SK-N-SH treated with all-trans-retinoic acid at 6 μM for 48 hours (cell line): ENCODE measurements at regions not wholly inside any gene's neighbourhood (a gene's known extent, or its start where the extent isn't known, plus 50 kb on each side); places are given as distances from the start of the nearest gene placed in this dataset.

Experiments
- ATAC-seq: fragments of 200-7000 bp; cut with Tn5 transposase; 3 replicates; pipeline ENCODE4 v1.9.1; 2020; ENCODE audit warnings: mild to moderate bottlenecking, moderate library complexity
- ARNTL ChIP-seq: fragments of 450-650 bp; formaldehyde crosslinking; IDR thresholded peaks from 2 replicates; pipeline ENCODE4 v1.5.0; 2020; ENCODE audit warnings: low read depth, mild to moderate bottlenecking, moderate library complexity, borderline replicate concordance
- BACH2 ChIP-seq: fragments of 250-450 bp; sonication (Bioruptor Pico); IDR thresholded peaks from 2 replicates; pipeline ENCODE4 v1.9.0; 2021; ENCODE audit warnings: mild to moderate bottlenecking, borderline replicate concordance
- CSDC2 ChIP-seq: fragments of 250-450 bp; sonication (Bioruptor Pico); IDR thresholded peaks from 2 replicates; pipeline ENCODE4 v1.5.0; 2020; ENCODE audit warnings: mild to moderate bottlenecking, moderate library complexity
- CSRNP3 ChIP-seq: fragments of 250-450 bp; sonication (Bioruptor Pico); IDR thresholded peaks from 2 replicates; pipeline ENCODE4 v1.5.1; 2021; ENCODE audit warnings: mild to moderate bottlenecking, moderate library complexity
- ESRRG ChIP-seq: fragments of 250-450 bp; sonication (Bioruptor Pico); IDR thresholded peaks from 2 replicates; pipeline ENCODE4 v1.6.1; 2021; ENCODE audit warnings: mild to moderate bottlenecking
- ISL1 ChIP-seq: fragments of 250-450 bp; sonication (Bioruptor Pico); IDR thresholded peaks from 2 replicates; pipeline ENCODE4 v2.1.2; 2022; ENCODE audit warnings: mild to moderate bottlenecking, moderate library complexity
- OSR1 ChIP-seq: fragments of 250-450 bp; sonication (Bioruptor Pico); IDR thresholded peaks from 2 replicates; pipeline ENCODE4 v1.8.0; 2022; ENCODE audit warnings: moderate library complexity, mild to moderate bottlenecking, inconsistent platforms
- POU6F1 ChIP-seq: fragments of 250-450 bp; sonication (Bioruptor Pico); IDR thresholded peaks from 2 replicates; pipeline ENCODE4 v1.8.0; 2021; ENCODE audit warnings: low read depth, mild to moderate bottlenecking, moderate library complexity, borderline replicate concordance
- PPARA ChIP-seq: fragments of 250-450 bp; sonication (Bioruptor Pico); IDR thresholded peaks from 2 replicates; pipeline ENCODE4 v1.5.0; 2020; ENCODE audit warnings: mild to moderate bottlenecking, borderline replicate concordance
- RARB ChIP-seq: fragments of 250-450 bp; sonication (Bioruptor Pico); IDR thresholded peaks from 2 replicates; pipeline ENCODE4 v1.8.0; 2021; ENCODE audit warnings: mild to moderate bottlenecking, moderate library complexity
- SNAI2 ChIP-seq: fragments of 250-450 bp; sonication (Bioruptor Pico); IDR thresholded peaks from 2 replicates; pipeline ENCODE4 v1.5.0; 2020; ENCODE audit warnings: mild to moderate bottlenecking, moderate library complexity
- TCF4 ChIP-seq: fragments of 250-450 bp; sonication (Bioruptor Pico); IDR thresholded peaks from 2 replicates; pipeline ENCODE4 v1.8.0; 2021; ENCODE audit warnings: mild to moderate bottlenecking, moderate library complexity, borderline replicate concordance
- TOX ChIP-seq: fragments of 250-450 bp; sonication (Bioruptor Pico); IDR thresholded peaks from 2 replicates; pipeline ENCODE4 v1.8.0; 2021; ENCODE audit warnings: mild to moderate bottlenecking, moderate library complexity, borderline replicate concordance
- ZC3H10 ChIP-seq: fragments of 250-450 bp; sonication (Bioruptor Pico); IDR thresholded peaks from 2 replicates; pipeline ENCODE4 v1.5.1; 2021; ENCODE audit warnings: mild to moderate bottlenecking, moderate library complexity
- ZFP3 ChIP-seq: fragments of 250-450 bp; sonication (Bioruptor Pico); IDR thresholded peaks from 2 replicates; pipeline ENCODE4 v1.5.0; 2020; ENCODE audit warnings: mild to moderate bottlenecking, moderate library complexity
- ZFP30 ChIP-seq: fragments of 450-650 bp; formaldehyde crosslinking; IDR thresholded peaks from 2 replicates; pipeline ENCODE4 v1.5.0; 2022; ENCODE audit warnings: mild to moderate bottlenecking, moderate library complexity
- ZNF565 ChIP-seq: fragments of 450-650 bp; formaldehyde crosslinking; conservative IDR thresholded peaks from 2 replicates; pipeline ENCODE4 v1.5.0; 2020; ENCODE audit warnings: low read depth, mild to moderate bottlenecking, moderate library complexity
- ZNF70 ChIP-seq: fragments of 450-650 bp; formaldehyde crosslinking; IDR thresholded peaks from 2 replicates; pipeline ENCODE4 v1.5.0; 2020; ENCODE audit warnings: mild to moderate bottlenecking, moderate library complexity
- ZNF8 ChIP-seq: fragments of 450-650 bp; formaldehyde crosslinking; IDR thresholded peaks from 2 replicates; pipeline ENCODE4 v1.5.0; 2020; ENCODE audit warnings: mild to moderate bottlenecking, moderate library complexity
- TF ChIP-seq, protein P1 (sequence below): fragments of 250-450 bp; sonication (Bioruptor Pico); IDR thresholded peaks from 2 replicates; pipeline ENCODE4 v1.5.1; 2020; ENCODE audit warnings: low read depth, mild to moderate bottlenecking, moderate library complexity
- TF ChIP-seq, protein P2 (sequence below): fragments of 250-450 bp; sonication (Bioruptor Pico); IDR thresholded peaks from 2 replicates; pipeline ENCODE4 v1.5.0; 2020; ENCODE audit warnings: mild to moderate bottlenecking, moderate library complexity
- TF ChIP-seq, protein P3 (sequence below): fragments of 250-450 bp; sonication (Bioruptor Pico); IDR thresholded peaks from 2 replicates; pipeline ENCODE4 v1.8.0; 2020; ENCODE audit warnings: mild to moderate bottlenecking, moderate library complexity, borderline replicate concordance

- ATAC-seq: no peak
- no peak for TF ChIP-seq ZNF70
- no peak for TF ChIP-seq ZFP30
- TF ChIP-seq TOX (CRISPR knock-in tag): no peak
- no peak for TF ChIP-seq ZC3H10 (CRISPR knock-in tag)
- TF ChIP-seq PPARA (CRISPR knock-in tag): no peak
- no peak for TF ChIP-seq CSDC2
- TF ChIP-seq, protein P1, sequence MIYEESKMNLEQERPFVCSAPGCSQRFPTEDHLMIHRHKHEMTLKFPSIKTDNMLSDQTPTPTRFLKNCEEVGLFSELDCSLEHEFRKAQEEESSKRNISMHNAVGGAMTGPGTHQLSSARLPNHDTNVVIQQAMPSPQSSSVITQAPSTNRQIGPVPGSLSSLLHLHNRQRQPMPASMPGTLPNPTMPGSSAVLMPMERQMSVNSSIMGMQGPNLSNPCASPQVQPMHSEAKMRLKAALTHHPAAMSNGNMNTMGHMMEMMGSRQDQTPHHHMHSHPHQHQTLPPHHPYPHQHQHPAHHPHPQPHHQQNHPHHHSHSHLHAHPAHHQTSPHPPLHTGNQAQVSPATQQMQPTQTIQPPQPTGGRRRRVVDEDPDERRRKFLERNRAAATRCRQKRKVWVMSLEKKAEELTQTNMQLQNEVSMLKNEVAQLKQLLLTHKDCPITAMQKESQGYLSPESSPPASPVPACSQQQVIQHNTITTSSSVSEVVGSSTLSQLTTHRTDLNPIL (CRISPR knock-in tag): no peak
- no peak for TF ChIP-seq SNAI2 (CRISPR knock-in tag)
- no peak for TF ChIP-seq ARNTL (CRISPR knock-in tag)
- TF ChIP-seq ZFP3 (CRISPR knock-in tag): no peak
Observed at GRCh38 chr9:95810814-95811213, 64.7 kb upstream of the ERCC6L2 start.

DNA sequence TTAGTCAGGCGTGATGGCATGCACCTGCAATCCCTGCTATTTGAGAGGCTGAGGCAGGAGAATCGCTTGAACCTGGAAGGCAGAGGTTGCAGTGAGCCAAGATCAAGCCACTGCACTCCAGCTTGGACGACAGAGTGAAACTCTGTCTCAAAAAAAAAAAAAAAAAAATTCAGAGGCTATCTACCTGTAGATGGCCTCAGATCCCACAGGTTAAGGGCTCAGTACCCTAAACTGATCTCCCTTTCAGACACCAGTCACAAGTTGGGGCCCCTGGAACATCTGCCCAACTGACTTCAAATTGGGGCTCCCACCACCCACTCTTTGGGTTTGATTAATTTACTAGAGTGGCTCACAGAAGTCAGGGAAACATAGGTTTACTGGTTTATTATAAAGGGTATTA is 65.4 kb upstream of the ERCC6L2 start:
- no peak for ATAC-seq
- TF ChIP-seq ZNF70 (no peak), POU6F1 (CRISPR knock-in tag) (no peak), BACH2 (CRISPR knock-in tag) (no peak), CSDC2 (no peak), ISL1 (CRISPR knock-in tag) (no peak), ZC3H10 (CRISPR knock-in tag) (no peak), PPARA (CRISPR knock-in tag) (no peak), CSRNP3 (CRISPR knock-in tag) (no peak), TCF4 (no peak), ESRRG (CRISPR knock-in tag) (no peak), TOX (CRISPR knock-in tag) (no peak), ZFP30 (no peak)
- TF ChIP-seq, protein P2, sequence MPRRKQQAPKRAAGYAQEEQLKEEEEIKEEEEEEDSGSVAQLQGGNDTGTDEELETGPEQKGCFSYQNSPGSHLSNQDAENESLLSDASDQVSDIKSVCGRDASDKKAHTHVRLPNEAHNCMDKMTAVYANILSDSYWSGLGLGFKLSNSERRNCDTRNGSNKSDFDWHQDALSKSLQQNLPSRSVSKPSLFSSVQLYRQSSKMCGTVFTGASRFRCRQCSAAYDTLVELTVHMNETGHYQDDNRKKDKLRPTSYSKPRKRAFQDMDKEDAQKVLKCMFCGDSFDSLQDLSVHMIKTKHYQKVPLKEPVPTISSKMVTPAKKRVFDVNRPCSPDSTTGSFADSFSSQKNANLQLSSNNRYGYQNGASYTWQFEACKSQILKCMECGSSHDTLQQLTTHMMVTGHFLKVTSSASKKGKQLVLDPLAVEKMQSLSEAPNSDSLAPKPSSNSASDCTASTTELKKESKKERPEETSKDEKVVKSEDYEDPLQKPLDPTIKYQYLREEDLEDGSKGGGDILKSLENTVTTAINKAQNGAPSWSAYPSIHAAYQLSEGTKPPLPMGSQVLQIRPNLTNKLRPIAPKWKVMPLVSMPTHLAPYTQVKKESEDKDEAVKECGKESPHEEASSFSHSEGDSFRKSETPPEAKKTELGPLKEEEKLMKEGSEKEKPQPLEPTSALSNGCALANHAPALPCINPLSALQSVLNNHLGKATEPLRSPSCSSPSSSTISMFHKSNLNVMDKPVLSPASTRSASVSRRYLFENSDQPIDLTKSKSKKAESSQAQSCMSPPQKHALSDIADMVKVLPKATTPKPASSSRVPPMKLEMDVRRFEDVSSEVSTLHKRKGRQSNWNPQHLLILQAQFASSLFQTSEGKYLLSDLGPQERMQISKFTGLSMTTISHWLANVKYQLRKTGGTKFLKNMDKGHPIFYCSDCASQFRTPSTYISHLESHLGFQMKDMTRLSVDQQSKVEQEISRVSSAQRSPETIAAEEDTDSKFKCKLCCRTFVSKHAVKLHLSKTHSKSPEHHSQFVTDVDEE (CRISPR knock-in tag): no peak

- no peak for ATAC-seq
- TF ChIP-seq CSDC2: no peak
- no peak for TF ChIP-seq BACH2 (CRISPR knock-in tag)
- no peak for TF ChIP-seq ESRRG (CRISPR knock-in tag)
- TF ChIP-seq ZNF8 (CRISPR knock-in tag): no peak
- TF ChIP-seq PPARA (CRISPR knock-in tag): no peak
- TF ChIP-seq SNAI2 (CRISPR knock-in tag): no peak
- TF ChIP-seq, protein P3, sequence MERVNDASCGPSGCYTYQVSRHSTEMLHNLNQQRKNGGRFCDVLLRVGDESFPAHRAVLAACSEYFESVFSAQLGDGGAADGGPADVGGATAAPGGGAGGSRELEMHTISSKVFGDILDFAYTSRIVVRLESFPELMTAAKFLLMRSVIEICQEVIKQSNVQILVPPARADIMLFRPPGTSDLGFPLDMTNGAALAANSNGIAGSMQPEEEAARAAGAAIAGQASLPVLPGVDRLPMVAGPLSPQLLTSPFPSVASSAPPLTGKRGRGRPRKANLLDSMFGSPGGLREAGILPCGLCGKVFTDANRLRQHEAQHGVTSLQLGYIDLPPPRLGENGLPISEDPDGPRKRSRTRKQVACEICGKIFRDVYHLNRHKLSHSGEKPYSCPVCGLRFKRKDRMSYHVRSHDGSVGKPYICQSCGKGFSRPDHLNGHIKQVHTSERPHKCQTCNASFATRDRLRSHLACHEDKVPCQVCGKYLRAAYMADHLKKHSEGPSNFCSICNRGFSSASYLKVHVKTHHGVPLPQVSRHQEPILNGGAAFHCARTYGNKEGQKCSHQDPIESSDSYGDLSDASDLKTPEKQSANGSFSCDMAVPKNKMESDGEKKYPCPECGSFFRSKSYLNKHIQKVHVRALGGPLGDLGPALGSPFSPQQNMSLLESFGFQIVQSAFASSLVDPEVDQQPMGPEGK (CRISPR knock-in tag): no peak
- TF ChIP-seq ZC3H10 (CRISPR knock-in tag): no peak
- no peak for TF ChIP-seq POU6F1 (CRISPR knock-in tag)
- TF ChIP-seq, protein P2 (CRISPR knock-in tag): no peak
- no peak for TF ChIP-seq RARB (CRISPR knock-in tag)
- no peak for TF ChIP-seq ZNF565
- TF ChIP-seq ARNTL (CRISPR knock-in tag): no peak
- TF ChIP-seq ZFP30: no peak
- no peak for TF ChIP-seq OSR1 (CRISPR knock-in tag)
- TF ChIP-seq TOX (CRISPR knock-in tag): no peak
- TF ChIP-seq, protein P1 (CRISPR knock-in tag): no peak
Observed at GRCh38 chr9:95809686-95810085, 65.8 kb upstream of the ERCC6L2 start.
